Spinal cord (tissue), 9 donors: ENCODE measurements at regions not wholly inside any gene's neighbourhood (a gene's known extent, or its start where the extent isn't known, plus 50 kb on each side); places are given as distances from the start of the nearest gene placed in this dataset.
"Not testable (repeated sequence)": the region's sequence is repeated elsewhere in the genome, so short reads cannot be mapped to it uniquely, and the experiment has no call there.

ENCODE experiments used
- DNase-seq, 6 donors: peaks; one replicate each; pipeline versions ENCODE4 v3.0.0 to v3.0.0-alpha.2; 2013 to 2015; ENCODE audit warnings: low spot score in 6 of 6, low read depth in 4 of 6
- H3K27ac ChIP-seq: one replicate; pipeline ENCODE4 v1.5.1; 2013; ENCODE audit warnings: low read depth, low read length, control low read depth
- H3K27me3 ChIP-seq: one replicate; pipeline ENCODE4 v1.6.1; 2013; ENCODE audit warnings: low read length; ENCODE audit not compliant: control insufficient read depth, insufficient read depth
- H3K36me3 ChIP-seq: one replicate; pipeline ENCODE4 v1.6.1; 2013; ENCODE audit warnings: low read length; ENCODE audit not compliant: control insufficient read depth, insufficient read depth
- H3K4me1 ChIP-seq: one replicate; pipeline ENCODE4 v1.6.1; 2013; ENCODE audit warnings: low read length; ENCODE audit not compliant: control insufficient read depth, insufficient read depth
- H3K4me3 ChIP-seq: one replicate; pipeline ENCODE4 v1.5.1; 2013; ENCODE audit warnings: low read depth, low read length, control low read depth
- H3K9me3 ChIP-seq: one replicate; pipeline ENCODE4 v1.6.1; 2013; ENCODE audit warnings: low read length; ENCODE audit not compliant: control insufficient read depth, insufficient read depth
- WGBS: methylation state at CpG from one replicate; pipeline ENCODE4 v1.1.5; 2013; ENCODE audit warnings: missing lambda C conversion rate; ENCODE audit not compliant: insufficient coverage; 5-methylcytosine and 5-hydroxymethylcytosine counted together
- donor health status: healthy.

DNA sequence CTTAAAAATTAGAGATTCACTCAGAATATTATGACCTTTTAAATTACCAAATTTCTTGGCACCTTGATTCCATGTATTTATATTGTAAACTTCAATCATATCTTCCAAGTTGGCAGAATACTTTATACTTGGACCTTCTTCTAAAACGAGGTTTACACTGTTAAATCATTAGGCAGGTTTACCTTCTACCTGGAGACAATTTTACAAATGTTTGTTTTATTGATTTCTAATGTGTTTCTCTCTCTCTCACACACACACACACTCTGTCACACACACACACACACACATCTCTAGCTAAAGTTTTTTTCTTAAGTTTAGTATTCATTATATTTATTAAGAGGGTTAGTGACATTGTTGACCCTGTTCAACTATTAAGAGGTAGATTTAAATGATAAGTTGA, 1155.6 kb downstream of the NSUN3 start:
- no peak for DNase-seq
- H3K27me3 ChIP-seq = no peaks in the 10 kb centered on the region
- no peak overlapping the region for H3K27ac ChIP-seq
- H3K9me3 ChIP-seq = peaks cover 6% of the 10 kb centered on the region
- H3K4me1 ChIP-seq = no peaks in the 10 kb centered on the region
- H3K4me3 ChIP-seq = no peak overlapping the region
- H3K36me3 ChIP-seq = no peaks in the 10 kb centered on the region
- no CpG with 5 or more reads among the region's 1 CpG for WGBS

DNA sequence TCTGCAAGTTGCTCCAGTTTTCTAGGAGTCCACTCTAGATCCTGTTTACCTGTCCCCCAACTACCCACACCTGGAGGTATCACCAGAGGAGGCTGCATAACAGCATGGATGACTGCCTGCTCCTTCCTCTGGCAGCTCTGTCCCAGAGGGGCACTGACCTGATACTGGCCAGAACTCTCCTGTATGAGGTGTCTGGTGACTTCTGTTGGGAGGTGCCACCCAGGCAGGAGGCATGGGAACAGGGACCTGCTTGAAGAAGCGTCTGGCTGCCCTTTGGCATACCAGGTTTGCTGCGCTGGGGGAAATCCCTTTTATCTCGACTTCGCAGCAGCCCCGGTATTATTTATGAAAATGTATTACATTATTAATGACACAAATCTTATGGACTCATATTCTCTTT, 1163.6 kb downstream of the NSUN3 start:
- Histone ChIP-seq H3K9me3 (no peaks in the 10 kb centered on the region), H3K4me3 (no peak overlapping the region), H3K27ac (no peak overlapping the region), H3K27me3 (no peaks in the 10 kb centered on the region), H3K4me1 (no peaks in the 10 kb centered on the region), H3K36me3 (no peaks in the 10 kb centered on the region)
- WGBS = no CpG with 5 or more reads among the region's 5 CpGs
- DNase-seq = no peak

DNA sequence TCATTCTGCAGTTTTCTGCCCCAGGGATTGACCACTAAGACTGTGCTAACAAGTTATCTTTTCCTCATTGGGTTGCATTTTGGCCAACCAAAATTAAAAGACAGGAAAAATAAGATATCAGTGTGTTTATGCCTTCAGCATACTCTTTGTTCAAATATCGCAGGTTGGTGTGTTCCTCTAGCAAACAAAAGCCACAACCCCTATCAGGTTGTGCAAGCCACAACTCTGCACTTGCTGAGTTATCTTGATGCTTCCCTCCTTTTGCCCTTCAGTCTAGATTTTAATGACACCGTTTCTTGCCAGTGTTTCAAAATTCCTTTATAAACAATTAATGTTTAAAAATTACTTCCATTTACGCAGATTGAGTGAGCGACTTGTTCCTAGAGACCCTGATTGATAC, 1164.2 kb downstream of the NSUN3 start:
- H3K4me1 ChIP-seq = no peaks in the 10 kb centered on the region
- H3K27me3 ChIP-seq = no peaks in the 10 kb centered on the region
- no peak overlapping the region for H3K4me3 ChIP-seq
- H3K9me3 ChIP-seq = no peaks in the 10 kb centered on the region
- no peak overlapping the region for H3K27ac ChIP-seq
- no peaks in the 10 kb centered on the region for H3K36me3 ChIP-seq
- DNase-seq = no peak
- WGBS = no CpG with 5 or more reads among the region's 4 CpGs

DNA sequence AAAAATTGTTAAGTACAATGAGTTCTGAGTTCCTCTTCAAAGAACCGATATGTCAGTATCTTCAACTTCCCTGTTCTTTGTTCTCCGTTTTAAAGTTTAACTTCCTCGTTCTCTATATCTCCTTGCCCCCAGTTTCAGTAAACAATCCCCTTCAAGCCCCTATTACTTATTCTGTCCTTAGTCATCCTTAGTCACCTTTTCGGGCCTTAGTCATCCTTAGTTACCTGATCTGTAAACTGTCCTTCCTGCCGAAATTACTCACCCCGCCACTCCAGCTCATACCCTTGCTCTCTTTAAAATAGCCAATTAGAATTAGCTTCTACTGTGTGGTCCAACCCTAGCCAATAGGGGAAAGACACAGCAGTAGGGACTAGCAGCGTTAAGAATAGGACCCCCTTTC, 1165.6 kb downstream of the NSUN3 start:
- Histone ChIP-seq H3K27ac (no peak overlapping the region), H3K4me3 (no peak overlapping the region), H3K27me3 (no peaks in the 10 kb centered on the region), H3K9me3 (no peaks in the 10 kb centered on the region), H3K4me1 (no peaks in the 10 kb centered on the region), H3K36me3 (no peaks in the 10 kb centered on the region)
- DNase-seq = no peak
- 96% methylated on average over 5 of the region's 7 CpGs for WGBS

DNA sequence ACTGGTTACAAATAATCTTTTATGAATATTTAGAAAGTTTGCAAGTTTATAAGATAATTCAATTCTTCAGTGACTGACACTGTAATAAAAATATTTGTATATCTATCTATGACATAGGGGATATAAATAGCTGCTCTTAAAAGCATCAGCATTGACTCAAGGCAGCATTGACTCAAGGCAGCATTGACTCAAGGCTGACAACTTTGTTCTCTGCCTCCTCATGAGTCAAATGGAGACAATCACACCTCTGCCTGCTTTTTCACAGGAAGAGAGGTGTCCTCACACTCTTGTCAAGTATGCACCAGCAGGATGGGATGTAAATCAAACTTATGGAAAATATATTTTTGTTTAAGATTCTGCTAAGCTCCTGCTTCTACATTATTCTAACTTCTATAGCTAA, 1173.1 kb downstream of the NSUN3 start:
- Histone ChIP-seq H3K27me3 (no peaks in the 10 kb centered on the region), H3K27ac (no peak overlapping the region), H3K4me1 (no peaks in the 10 kb centered on the region), H3K4me3 (no peak overlapping the region), H3K9me3 (no peaks in the 10 kb centered on the region), H3K36me3 (no peaks in the 10 kb centered on the region)
- DNase-seq = no peak

DNA sequence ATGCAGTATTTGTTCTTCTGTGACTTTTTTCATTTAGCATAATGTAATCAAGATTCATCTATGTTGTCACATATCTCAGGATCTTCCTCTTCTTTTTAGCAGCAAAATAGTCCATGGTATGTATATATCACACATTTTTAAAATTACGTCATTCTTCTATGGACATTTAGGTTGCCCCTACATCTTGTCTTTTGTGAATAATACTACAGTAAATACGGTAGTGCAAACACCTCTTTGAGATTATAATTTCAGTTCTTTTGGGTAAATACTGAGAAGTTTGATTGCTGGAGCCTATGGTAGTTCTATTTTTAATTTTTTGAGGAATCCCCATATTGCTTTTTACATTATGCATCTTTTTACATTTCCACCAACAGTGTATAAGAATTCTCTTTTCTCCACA, 1174.9 kb downstream of the NSUN3 start:
- WGBS = no CpG with 5 or more reads among the region's 2 CpGs
- no peak for DNase-seq

DNA sequence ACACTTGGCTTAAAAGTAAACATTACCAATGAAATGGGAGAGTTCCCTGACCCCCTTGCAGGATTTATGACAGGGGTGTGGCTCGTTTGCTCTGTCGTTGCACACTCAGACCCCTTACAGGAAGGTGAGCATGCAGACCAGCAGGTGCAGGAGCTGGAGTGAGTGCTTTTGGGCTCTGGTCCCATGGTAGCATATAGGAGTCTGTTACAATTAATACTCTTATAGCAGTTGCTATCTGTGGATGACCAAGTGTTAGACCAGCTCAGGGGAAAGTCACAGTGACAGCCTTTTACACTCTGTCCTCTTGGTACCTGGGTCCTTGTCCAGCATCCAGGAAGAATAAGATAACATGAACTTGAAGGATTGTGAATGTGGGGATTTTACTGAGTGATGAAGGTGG, 1177.5 kb downstream of the NSUN3 start:
- Histone ChIP-seq H3K4me1 (no peaks in the 10 kb centered on the region), H3K27ac (no peak overlapping the region), H3K9me3 (no peaks in the 10 kb centered on the region), H3K27me3 (no peaks in the 10 kb centered on the region), H3K4me3 (no peak overlapping the region), H3K36me3 (no peaks in the 10 kb centered on the region)
- DNase-seq = no peak
- 79% methylated on average over 2 of the region's 2 CpGs for WGBS

More for the DNA sequence above, 1174.9 kb downstream of the NSUN3 start:
- Histone ChIP-seq H3K36me3 (no peaks in the 10 kb centered on the region), H3K27me3 (no peaks in the 10 kb centered on the region), H3K4me1 (no peaks in the 10 kb centered on the region), H3K4me3 (no peak overlapping the region), H3K9me3 (no peaks in the 10 kb centered on the region), H3K27ac (no peak overlapping the region)

DNA sequence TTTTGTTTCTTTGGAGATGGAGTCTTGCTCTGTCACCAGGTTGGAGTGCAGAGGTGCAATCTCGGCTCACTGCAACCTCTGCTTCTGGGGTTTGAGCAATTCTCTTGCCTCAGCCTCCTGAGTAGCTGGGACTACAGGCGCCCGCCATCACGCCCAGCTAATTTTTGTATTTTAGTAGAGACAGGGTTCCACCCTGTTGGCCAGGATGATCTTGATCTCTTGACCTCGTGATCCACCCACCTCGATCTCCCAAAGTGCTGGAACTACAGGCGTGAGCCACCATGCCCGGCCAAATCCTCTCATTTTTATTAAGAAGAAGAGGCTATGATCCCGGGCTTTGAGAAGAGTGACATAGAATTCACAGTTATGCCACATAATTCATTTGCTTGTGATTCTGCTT, 1178.4 kb downstream of the NSUN3 start:
- not testable (repeated sequence) for H3K27ac ChIP-seq, H3K4me3 ChIP-seq, H3K4me1 ChIP-seq, H3K9me3 ChIP-seq, H3K36me3 ChIP-seq, H3K27me3 ChIP-seq, DNase-seq
- WGBS = no CpG with 5 or more reads among the region's 9 CpGs

DNA sequence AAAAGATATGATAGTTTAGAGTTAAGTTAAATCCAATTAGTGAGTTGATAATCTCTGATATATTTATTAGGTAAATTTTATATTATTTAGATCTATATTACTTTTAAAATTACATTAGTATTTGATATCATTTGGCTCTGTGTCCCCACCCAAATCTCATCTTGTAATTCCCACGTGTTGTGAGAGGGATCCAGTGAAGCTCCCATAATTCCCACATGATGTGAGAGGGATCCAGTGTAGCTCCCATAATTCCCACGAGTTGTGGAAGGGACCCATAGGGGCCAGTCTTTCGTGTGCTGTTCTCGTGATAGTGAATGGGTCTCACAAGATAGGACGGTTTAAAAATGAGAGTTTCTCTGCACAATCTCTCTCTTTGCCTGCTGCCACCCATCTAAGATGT, 1183.6 kb downstream of the NSUN3 start:
- H3K27me3 ChIP-seq = no peaks in the 10 kb centered on the region
- no peak overlapping the region for H3K27ac ChIP-seq
- no peak for DNase-seq
- H3K4me3 ChIP-seq = no peak overlapping the region
- no peaks in the 10 kb centered on the region for H3K9me3 ChIP-seq
- 87% methylated on average over 3 of the region's 5 CpGs for WGBS
- no peaks in the 10 kb centered on the region for H3K4me1 ChIP-seq
- H3K36me3 ChIP-seq = no peaks in the 10 kb centered on the region

DNA sequence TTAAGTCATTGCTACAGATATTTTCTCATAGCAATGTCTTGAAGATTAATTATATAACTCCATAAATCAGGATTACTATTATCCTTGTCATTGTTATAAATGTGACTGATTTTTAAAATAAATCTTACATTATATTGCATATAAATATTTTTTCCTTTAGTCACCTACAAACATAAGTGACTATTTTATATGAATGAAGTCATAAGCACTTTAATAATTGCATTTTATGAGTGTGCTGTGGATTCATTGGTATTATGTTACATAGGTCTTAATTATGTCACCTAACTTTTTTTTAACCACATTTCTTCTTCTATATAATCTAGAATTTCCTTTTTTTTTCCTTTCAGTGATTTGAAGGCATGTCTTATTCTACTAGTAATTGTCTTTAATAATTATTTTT, 1191.2 kb downstream of the NSUN3 start:
- no peak overlapping the region for H3K4me3 ChIP-seq
- no peaks in the 10 kb centered on the region for H3K4me1 ChIP-seq
- no peak for DNase-seq

DNA sequence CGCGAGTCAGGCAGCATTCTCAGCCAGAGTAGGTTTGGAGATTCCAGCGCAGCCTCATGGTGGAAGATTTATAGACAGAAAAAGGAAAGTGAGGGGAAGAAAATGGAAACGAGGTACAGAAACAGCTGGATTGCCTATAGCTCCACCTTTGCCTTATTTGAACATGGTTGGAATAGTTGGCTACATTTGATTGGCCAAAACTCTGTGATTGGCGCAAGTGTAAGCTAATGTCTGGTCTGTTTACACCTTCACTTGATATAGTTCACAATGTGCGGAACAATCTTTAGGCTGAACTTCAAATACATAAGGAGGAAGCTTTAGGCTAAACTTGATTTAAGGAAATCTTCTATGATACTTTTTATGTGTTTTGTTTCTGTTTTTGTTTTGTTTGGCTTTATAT, 1191.9 kb downstream of the NSUN3 start:
- no peak overlapping the region for H3K27ac ChIP-seq
- no peak overlapping the region for H3K4me3 ChIP-seq
- H3K4me1 ChIP-seq = no peaks in the 10 kb centered on the region
- H3K36me3 ChIP-seq = no peaks in the 10 kb centered on the region
- DNase-seq = no peak
- H3K27me3 ChIP-seq = no peaks in the 10 kb centered on the region
- no peaks in the 10 kb centered on the region for H3K9me3 ChIP-seq
- WGBS = 96% methylated on average over 4 of the region's 6 CpGs

More for the DNA sequence above, 1191.2 kb downstream of the NSUN3 start:
- Histone ChIP-seq H3K27ac (no peak overlapping the region), H3K9me3 (no peaks in the 10 kb centered on the region), H3K27me3 (no peaks in the 10 kb centered on the region), H3K36me3 (no peaks in the 10 kb centered on the region)
